Tibial artery (tissue), 4 donors: ENCODE measurements at regions not wholly inside any gene's neighbourhood (a gene's known extent, or its start where the extent isn't known, plus 50 kb on each side); places are given as distances from the start of the nearest gene placed in this dataset.

Experiments used
- DNase-seq, 2 donors: peaks; one replicate each; pipeline ENCODE4 v3.0.0-alpha.2; 2019
- H3K27ac ChIP-seq, 2 donors: fragments of 200-600 bp; sonication (generic) in 1 of 2; 1 replicate in 1 of 2; 2 replicates in 1 of 2; pipeline ENCODE4 v1.5.1; 2018 to 2019; ENCODE audit warnings: mild to moderate bottlenecking in 1 of 2
- H3K27me3 ChIP-seq, 2 donors: fragments of 200-600 bp; sonication (generic) in 1 of 2; one replicate each; pipeline versions ENCODE4 v1.5.1 to v1.6.0; 2016 to 2019
- H3K36me3 ChIP-seq, 3 donors: fragments of 200-600 bp; sonication (generic) in 2 of 3; one replicate each; pipeline ENCODE4 v1.5.1; 2016 to 2019; ENCODE audit warnings: mild to moderate bottlenecking in 2 of 3
- H3K4me1 ChIP-seq, 4 donors: fragments of 200-600 bp; sonication (generic) in 2 of 4; 1 replicate in 3 of 4; 2 replicates in 1 of 4; pipeline ENCODE4 v1.5.1; 2016 to 2019
- H3K4me3 ChIP-seq, 2 donors: fragments of 200-600 bp; sonication (generic) in 1 of 2; 1 replicate in 1 of 2; 2 replicates in 1 of 2; pipeline ENCODE4 v1.5.1; 2018 to 2019; ENCODE audit warnings: mild to moderate bottlenecking in 2 of 2
- H3K9me3 ChIP-seq, 3 donors: fragments of 200-600 bp; sonication (generic) in 1 of 3; one replicate each; pipeline ENCODE4 v1.5.1; 2016 to 2019
- CTCF ChIP-seq, 2 experiments: fragments of 200-600 bp in 1 of 2; fragments of 450-650 bp in 1 of 2; IDR thresholded peaks; one replicate each; pipeline ENCODE4 v1.5.1; 2017 to 2019; ENCODE audit warnings: antibody characterized with exemption in 2 of 2, mild to moderate bottlenecking in 1 of 2, moderate library complexity in 1 of 2
- intact Hi-C: fragments of 100-400 bp; cut with DNase I; formaldehyde crosslinking; loops from one replicate; pipeline ENCODE4 v1.15.0; 2023; ENCODE audit warnings: low total_unique reads

GRCh38 chr14:31932675-31933074 is 144.4 kb upstream of the ARHGAP5 start:
- Histone ChIP-seq H3K27ac (no peak overlapping the region), H3K9me3 (no peaks in the 10 kb centered on the region), H3K4me1 (peaks cover 0 to 4% (median 3%) of the 10 kb centered on the region in 4 donors), H3K4me3 (no peak overlapping the region), H3K27me3 (no peaks in the 10 kb centered on the region), H3K36me3 (no peaks in the 10 kb centered on the region)
- TF ChIP-seq CTCF (IDR thresholded peaks at IDR 0.05): no peak
- intact Hi-C loops: no loop called here
- DNase-seq: no peak

DNA sequence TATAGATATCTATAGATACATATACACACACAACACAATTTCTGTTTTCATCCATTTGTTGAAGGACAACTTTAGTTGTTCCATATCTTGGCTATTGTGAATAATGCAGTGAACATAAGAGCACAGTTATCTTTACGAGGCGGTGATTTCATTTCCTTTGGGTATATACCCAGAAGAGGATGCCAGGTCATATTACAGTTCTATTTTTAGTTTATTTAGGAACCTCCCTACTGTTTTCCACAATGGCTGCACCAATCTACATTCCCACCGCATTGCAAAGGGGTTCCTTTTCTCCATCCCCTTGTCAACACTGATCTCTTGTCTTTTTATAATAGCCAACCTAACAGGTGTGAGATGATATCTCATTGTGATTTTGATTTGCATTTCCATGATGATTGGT is 143.4 kb upstream of the ARHGAP5 start:
- no peak for DNase-seq
- intact Hi-C loops: no loop called here
- no peaks in the 10 kb centered on the region for H3K9me3 ChIP-seq
- H3K27ac ChIP-seq: no peak overlapping the region
- peaks cover 0 to 4% (median 0%) of the 10 kb centered on the region in 4 donors for H3K4me1 ChIP-seq
- TF ChIP-seq CTCF (IDR thresholded peaks at IDR 0.05): no peak
- H3K4me3 ChIP-seq: no peak overlapping the region
- H3K27me3 ChIP-seq: no peaks in the 10 kb centered on the region
- no peaks in the 10 kb centered on the region for H3K36me3 ChIP-seq

DNA sequence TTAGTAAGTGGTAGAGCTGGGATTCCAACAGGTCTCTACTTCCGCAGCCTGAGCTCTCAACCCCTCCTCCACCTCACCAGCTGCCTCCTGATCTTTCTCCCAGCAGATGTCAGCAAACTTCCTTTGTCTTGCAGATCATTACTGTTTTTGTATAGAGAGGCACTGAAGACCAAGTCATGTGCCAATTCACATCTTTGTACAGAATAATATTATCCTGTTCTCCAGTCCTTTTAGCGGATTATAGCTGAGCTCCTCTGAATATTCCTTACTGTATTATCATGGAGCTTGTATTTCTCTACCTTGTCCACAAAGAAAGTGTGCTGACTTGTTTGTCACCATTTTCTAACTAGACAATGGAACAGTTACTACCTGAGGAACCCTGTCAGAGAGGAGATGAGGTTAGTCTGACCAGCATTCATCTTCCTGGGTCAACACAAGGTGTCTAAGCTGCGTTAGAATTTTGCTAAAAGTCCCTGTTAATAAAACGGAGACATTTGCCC is 142.3 kb upstream of the ARHGAP5 start:
- no peaks in the 10 kb centered on the region for H3K36me3 ChIP-seq
- no peak for DNase-seq
- no peak overlapping the region for H3K4me3 ChIP-seq
- intact Hi-C loops: no loop called here
- peaks cover 0 to 4% (median 0%) of the 10 kb centered on the region in 4 donors for H3K4me1 ChIP-seq
- H3K9me3 ChIP-seq: no peaks in the 10 kb centered on the region
- TF ChIP-seq CTCF (IDR thresholded peaks at IDR 0.05): no peak
- H3K27ac ChIP-seq: no peak overlapping the region
- no peaks in the 10 kb centered on the region for H3K27me3 ChIP-seq

- intact Hi-C loops: no loop called here
- H3K36me3 ChIP-seq: no peaks in the 10 kb centered on the region
- H3K4me3 ChIP-seq: no peak overlapping the region
- peaks cover 0 to 4% (median 0%) of the 10 kb centered on the region in 4 donors for H3K4me1 ChIP-seq
- no peak for TF ChIP-seq CTCF (IDR thresholded peaks at IDR 0.05)
- H3K9me3 ChIP-seq: no peaks in the 10 kb centered on the region
- H3K27me3 ChIP-seq: no peaks in the 10 kb centered on the region
- no peak overlapping the region for H3K27ac ChIP-seq
- no peak for DNase-seq
Observed at GRCh38 chr14:31935391-31935790, 141.7 kb upstream of the ARHGAP5 start.

GRCh38 chr14:31936115-31936514 is 141.0 kb upstream of the ARHGAP5 start:
- Histone ChIP-seq H3K4me3 (no peak overlapping the region), H3K4me1 (peaks cover 0 to 4% (median 0%) of the 10 kb centered on the region in 4 donors), H3K27ac (no peak overlapping the region), H3K36me3 (no peaks in the 10 kb centered on the region), H3K9me3 (no peaks in the 10 kb centered on the region), H3K27me3 (no peaks in the 10 kb centered on the region)
- TF ChIP-seq CTCF (IDR thresholded peaks at IDR 0.05): no peak
- intact Hi-C loops: no loop called here
- no peak for DNase-seq
